CD4-positive, alpha-beta T cell treated with Interleukin-1 beta for 1 hour (primary cell): ENCODE measurements at regions not wholly inside any gene's neighbourhood (a gene's known extent, or its start where the extent isn't known, plus 50 kb on each side); places are given as distances from the start of the nearest gene placed in this dataset.

Experiments used
- DNase-seq, 2 donors: peaks; one replicate each; pipeline ENCODE4 v3.0.0-alpha.2; 2020 to 2022

- no peak for DNase-seq
Observed at GRCh38 chr4:154086247-154086646, 297.4 kb upstream of the SFRP2 start.

GRCh38 chr4:154084864-154085263 is 296.0 kb upstream of the SFRP2 start:
- DNase-seq = no peak

GRCh38 chr4:154082760-154083535 is 294.1 kb upstream of the SFRP2 start:
- DNase-seq = no peak

- DNase-seq = no peak
Observed at GRCh38 chr4:154081391-154081790, 292.5 kb upstream of the SFRP2 start.

GRCh38 chr4:154078504-154079350 is 289.8 kb upstream of the SFRP2 start:
- no peak for DNase-seq

- DNase-seq = no peak
Observed at GRCh38 chr4:154076921-154077320, 288.0 kb upstream of the SFRP2 start.

GRCh38 chr4:154073107-154073822 is 284.4 kb upstream of the SFRP2 start:
- no peak for DNase-seq

GRCh38 chr4:154067786-154068185 is 278.9 kb upstream of the SFRP2 start:
- DNase-seq = no peak

- DNase-seq = no peak
Observed at GRCh38 chr4:154065368-154065767, 276.5 kb upstream of the SFRP2 start.

- DNase-seq = no peak
Observed at GRCh38 chr4:154064244-154064643, 275.4 kb upstream of the SFRP2 start.

- DNase-seq = no peak
Observed at GRCh38 chr4:154049457-154050181, 260.7 kb upstream of the SFRP2 start.

- DNase-seq = no peak
Observed at GRCh38 chr4:154047733-154048132, 258.9 kb upstream of the SFRP2 start.

- DNase-seq = no peak
Observed at GRCh38 chr4:154044742-154045485, 256.0 kb upstream of the SFRP2 start.

- DNase-seq = no peak
Observed at GRCh38 chr4:154044108-154044531, 255.2 kb upstream of the SFRP2 start.

GRCh38 chr4:154041640-154042039 is 252.8 kb upstream of the SFRP2 start:
- DNase-seq = no peak

- DNase-seq = no peak
Observed at GRCh38 chr4:154039435-154040343, 250.8 kb upstream of the SFRP2 start.

GRCh38 chr4:154036856-154037255 is 248.0 kb upstream of the SFRP2 start:
- no peak for DNase-seq

GRCh38 chr4:154035341-154035740 is 246.5 kb upstream of the SFRP2 start:
- DNase-seq = no peak

- no peak for DNase-seq
Observed at GRCh38 chr4:154033921-154034320, 245.0 kb upstream of the SFRP2 start.

GRCh38 chr4:154032914-154033313 is 244.0 kb upstream of the SFRP2 start:
- no peak for DNase-seq

- DNase-seq = no peak
Observed at GRCh38 chr4:154030746-154031145, 241.9 kb upstream of the SFRP2 start.
